WTC11 (cell line): ENCODE measurements at regions not wholly inside any gene's neighbourhood (a gene's known extent, or its start where the extent isn't known, plus 50 kb on each side); places are given as distances from the start of the nearest gene placed in this dataset.
A peak's percentile ranks its signal among the peaks of the same experiment; 100 is the strongest.
"Not testable (repeated sequence)": the region's sequence is repeated elsewhere in the genome, so short reads cannot be mapped to it uniquely, and the experiment has no call there.

Source experiments
- ATAC-seq: fragments of 200-7000 bp; cut with Tn5 transposase; 2 replicates; pipeline ENCODE4 v1.10.0; 2021; ENCODE audit warnings: mild to moderate bottlenecking, moderate library complexity
- CTCF ChIA-PET: fragments of 300-600 bp; sonication (Branson Sonifier 250); formaldehyde crosslinking; loops from one replicate; lab custom pipeline; 2021; ENCODE audit warnings: antibody characterized with exemption; lab: Charles Lee
- POLR2A ChIA-PET: fragments of 350-600 bp; sonication (Branson Sonifier 250); formaldehyde crosslinking; loops from one replicate; lab custom pipeline; 2021; ENCODE audit warnings: antibody characterized with exemption; lab: Charles Lee
- DNase-seq: peaks from one replicate; pipeline ENCODE4 v3.0.0; 2021; ENCODE audit warnings: low spot score
- H3K27ac Mint-ChIP-seq: 2 replicates; pipeline ENCODE4 v1.8.0; 2021; ENCODE audit warnings: mixed read lengths
- H3K27me3 Mint-ChIP-seq: 2 replicates; pipeline ENCODE4 v1.8.0; 2021; ENCODE audit warnings: low read depth, mild to moderate bottlenecking, moderate library complexity, mixed read lengths
- H3K36me3 Mint-ChIP-seq: 2 replicates; pipeline ENCODE4 v1.8.0; 2021; ENCODE audit warnings: mixed read lengths
- H3K4me1 Mint-ChIP-seq: 2 replicates; pipeline ENCODE4 v1.8.0; 2022; ENCODE audit warnings: mixed read lengths
- H3K4me3 Mint-ChIP-seq: 2 replicates; pipeline ENCODE4 v1.8.0; 2021; ENCODE audit warnings: mild to moderate bottlenecking, moderate library complexity, mixed read lengths
- H3K9me3 Mint-ChIP-seq: 2 replicates; pipeline ENCODE4 v1.8.0; 2021; ENCODE audit warnings: mixed read lengths
- EMX1 ChIP-seq: fragments of 250-450 bp; sonication (Bioruptor Pico); IDR thresholded peaks from 2 replicates; pipeline ENCODE4 v1.8.0; 2021; ENCODE audit warnings: mild to moderate bottlenecking
- GTF2I ChIP-seq: fragments of 250-450 bp; sonication (Bioruptor Pico); conservative IDR thresholded peaks from 2 replicates; pipeline ENCODE4 v1.4.0; 2021; ENCODE audit warnings: mild to moderate bottlenecking
- HMGA2 ChIP-seq: fragments of 250-450 bp; sonication (Bioruptor Pico); IDR thresholded peaks from 2 replicates; pipeline ENCODE4 v1.4.0; 2021; ENCODE audit warnings: mild to moderate bottlenecking, moderate library complexity
- NR2C2 ChIP-seq: sonication (generic); formaldehyde crosslinking; IDR thresholded peaks from 2 replicates; pipeline ENCODE4 v1.8.0; 2022; ENCODE audit warnings: mild to moderate bottlenecking, missing genetic modification reagents
- RELA ChIP-seq: sonication (generic); formaldehyde crosslinking; IDR thresholded peaks from 2 replicates; pipeline ENCODE4 v1.8.1; 2022; ENCODE audit warnings: missing genetic modification reagents, mild to moderate bottlenecking, borderline replicate concordance
- SMAD3 ChIP-seq: sonication (generic); formaldehyde crosslinking; IDR thresholded peaks from 2 replicates; pipeline ENCODE4 v1.8.0; 2022; ENCODE audit warnings: missing genetic modification reagents, mild to moderate bottlenecking, borderline replicate concordance
- USF1 ChIP-seq: sonication (generic); formaldehyde crosslinking; IDR thresholded peaks from 2 replicates; pipeline ENCODE4 v1.8.0; 2022; ENCODE audit warnings: mild to moderate bottlenecking, missing genetic modification reagents
- USF2 ChIP-seq: sonication (generic); formaldehyde crosslinking; IDR thresholded peaks from 2 replicates; pipeline ENCODE4 v1.8.1; 2023; ENCODE audit warnings: mild to moderate bottlenecking, missing genetic modification reagents, moderate library complexity
- TF ChIP-seq, protein P1 (sequence below): sonication (generic); formaldehyde crosslinking; IDR thresholded peaks from 2 replicates; pipeline ENCODE4 v1.8.1; 2023; ENCODE audit warnings: mild to moderate bottlenecking, moderate library complexity, missing genetic modification reagents
- TF ChIP-seq, protein P2 (sequence below): sonication (generic); formaldehyde crosslinking; IDR thresholded peaks from 2 replicates; pipeline ENCODE4 v1.8.0; 2023; ENCODE audit warnings: missing genetic modification reagents
- TF ChIP-seq, protein P3 (sequence below): sonication (generic); formaldehyde crosslinking; IDR thresholded peaks from 2 replicates; pipeline ENCODE4 v1.8.1; 2023; ENCODE audit warnings: mild to moderate bottlenecking, missing genetic modification reagents

- CTCF ChIA-PET = no interaction called here
- ATAC-seq (no peak), DNase-seq (no peak)
- Mint-ChIP-seq H3K9me3 (peaks cover 19% of the 10 kb centered on the region), H3K36me3 (no peaks in the 10 kb centered on the region), H3K4me1 (no peaks in the 10 kb centered on the region), H3K4me3 (no peak overlapping the region)
- TF ChIP-seq, protein P1, sequence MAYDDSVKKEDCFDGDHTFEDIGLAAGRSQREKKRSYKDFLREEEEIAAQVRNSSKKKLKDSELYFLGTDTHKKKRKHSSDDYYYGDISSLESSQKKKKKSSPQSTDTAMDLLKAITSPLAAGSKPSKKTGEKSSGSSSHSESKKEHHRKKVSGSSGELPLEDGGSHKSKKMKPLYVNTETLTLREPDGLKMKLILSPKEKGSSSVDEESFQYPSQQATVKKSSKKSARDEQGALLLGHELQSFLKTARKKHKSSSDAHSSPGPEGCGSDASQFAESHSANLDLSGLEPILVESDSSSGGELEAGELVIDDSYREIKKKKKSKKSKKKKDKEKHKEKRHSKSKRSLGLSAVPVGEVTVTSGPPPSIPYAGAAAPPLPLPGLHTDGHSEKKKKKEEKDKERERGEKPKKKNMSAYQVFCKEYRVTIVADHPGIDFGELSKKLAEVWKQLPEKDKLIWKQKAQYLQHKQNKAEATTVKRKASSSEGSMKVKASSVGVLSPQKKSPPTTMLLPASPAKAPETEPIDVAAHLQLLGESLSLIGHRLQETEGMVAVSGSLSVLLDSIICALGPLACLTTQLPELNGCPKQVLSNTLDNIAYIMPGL = no peak
- peak; percentile 93 for TF ChIP-seq HMGA2 (CRISPR knock-in tag)
- TF ChIP-seq, all 79 proteins: peak for 1
- Mint-ChIP-seq H3K27me3 (no peaks in the 10 kb centered on the region; the same call in 1 of the 2 replicates), H3K27ac (no peak overlapping the region)
- POLR2A ChIA-PET = no interaction called here
Measured at GRCh38 chr1:233834609-233835008, 69.9 kb upstream of the SLC35F3 start.

DNA sequence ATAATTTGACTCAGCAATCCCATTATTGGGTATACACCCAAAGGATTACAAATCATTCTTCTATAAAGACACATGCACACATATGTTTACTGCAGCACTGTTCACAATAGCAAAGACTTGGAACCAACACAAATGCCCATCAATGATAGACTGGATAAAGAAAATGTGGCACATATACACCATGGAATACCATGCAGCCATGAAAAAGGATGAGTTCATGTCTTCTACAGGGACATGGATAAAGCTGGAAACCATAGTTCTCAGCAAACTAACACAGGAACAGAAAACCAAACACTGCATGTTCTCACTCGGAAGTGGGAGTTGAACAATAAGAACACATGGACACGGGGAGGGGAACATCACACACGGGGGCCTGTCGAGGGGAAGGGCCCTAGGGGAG is 66.3 kb upstream of the SLC35F3 start:
- H3K4me1 Mint-ChIP-seq, POLR2A ChIA-PET, ATAC-seq, CTCF ChIA-PET, H3K27me3 Mint-ChIP-seq, H3K36me3 Mint-ChIP-seq, DNase-seq, H3K4me3 Mint-ChIP-seq, H3K27ac Mint-ChIP-seq, H3K9me3 Mint-ChIP-seq: not testable (repeated sequence)

DNA sequence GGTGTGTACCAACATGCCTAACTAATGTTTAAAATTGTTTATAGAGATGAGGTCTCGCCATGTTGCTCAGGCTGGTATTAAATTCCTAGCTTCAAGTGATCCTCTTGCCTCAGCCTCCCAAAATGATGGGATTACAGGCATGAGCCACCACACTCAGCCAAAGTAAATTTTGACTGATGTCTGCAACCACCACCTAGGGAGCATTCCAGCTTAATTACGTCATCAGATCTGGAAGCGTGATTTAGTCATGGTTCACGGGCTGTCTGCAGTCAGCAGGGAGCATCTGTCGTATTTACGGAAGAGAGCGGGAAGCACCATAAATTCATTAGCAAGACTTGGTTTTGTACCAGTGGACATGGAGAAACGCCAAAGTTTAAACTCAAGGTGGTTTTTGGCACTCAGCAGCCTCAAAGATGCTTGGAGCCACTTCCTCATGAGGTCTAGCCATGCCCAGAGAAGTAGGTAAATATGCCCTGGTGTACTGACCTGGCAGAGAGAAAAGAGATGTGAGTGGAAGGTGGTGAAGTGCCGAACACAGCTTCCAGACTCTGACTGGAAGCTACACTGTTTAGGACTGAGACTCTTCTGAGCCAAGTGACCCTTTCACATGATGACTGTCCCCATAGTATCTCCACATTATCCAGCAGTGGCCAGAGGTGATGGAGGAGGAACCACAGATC is 60.8 kb upstream of the SLC35F3 start:
- Mint-ChIP-seq H3K36me3 (no peaks in the 10 kb centered on the region), H3K9me3 (peaks cover 7% of the 10 kb centered on the region), H3K4me3 (no peak overlapping the region), H3K27ac (no peak overlapping the region), H3K4me1 (no peaks in the 10 kb centered on the region), H3K27me3 (no peaks in the 10 kb centered on the region)
- DNase-seq (no peak), ATAC-seq (no peak)
- TF ChIP-seq RELA (CRISPR knock-in tag) = no peak
- no peak for TF ChIP-seq NR2C2
- TF ChIP-seq USF1 (CRISPR knock-in tag) = no peak
- TF ChIP-seq GTF2I = no peak
- TF ChIP-seq, protein P2, sequence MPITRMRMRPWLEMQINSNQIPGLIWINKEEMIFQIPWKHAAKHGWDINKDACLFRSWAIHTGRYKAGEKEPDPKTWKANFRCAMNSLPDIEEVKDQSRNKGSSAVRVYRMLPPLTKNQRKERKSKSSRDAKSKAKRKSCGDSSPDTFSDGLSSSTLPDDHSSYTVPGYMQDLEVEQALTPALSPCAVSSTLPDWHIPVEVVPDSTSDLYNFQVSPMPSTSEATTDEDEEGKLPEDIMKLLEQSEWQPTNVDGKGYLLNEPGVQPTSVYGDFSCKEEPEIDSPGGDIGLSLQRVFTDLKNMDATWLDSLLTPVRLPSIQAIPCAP (CRISPR knock-in tag) = no peak
- TF ChIP-seq SMAD3 (CRISPR knock-in tag) = no peak
- CTCF ChIA-PET = interaction anchor here (1.5 kb wide), 1 partner anchor 61 kb away, joined by 4 read pairs; the partner anchor contains the start of gene SLC35F3
- POLR2A ChIA-PET = no interaction called here

- no peaks in the 10 kb centered on the region for H3K27me3 Mint-ChIP-seq
- DNase-seq = no peak
- H3K4me1 Mint-ChIP-seq = no peaks in the 10 kb centered on the region
- ChIA-PET POLR2A (no interaction called here), CTCF (no interaction called here)
- no peak for ATAC-seq
- TF ChIP-seq, protein P3, sequence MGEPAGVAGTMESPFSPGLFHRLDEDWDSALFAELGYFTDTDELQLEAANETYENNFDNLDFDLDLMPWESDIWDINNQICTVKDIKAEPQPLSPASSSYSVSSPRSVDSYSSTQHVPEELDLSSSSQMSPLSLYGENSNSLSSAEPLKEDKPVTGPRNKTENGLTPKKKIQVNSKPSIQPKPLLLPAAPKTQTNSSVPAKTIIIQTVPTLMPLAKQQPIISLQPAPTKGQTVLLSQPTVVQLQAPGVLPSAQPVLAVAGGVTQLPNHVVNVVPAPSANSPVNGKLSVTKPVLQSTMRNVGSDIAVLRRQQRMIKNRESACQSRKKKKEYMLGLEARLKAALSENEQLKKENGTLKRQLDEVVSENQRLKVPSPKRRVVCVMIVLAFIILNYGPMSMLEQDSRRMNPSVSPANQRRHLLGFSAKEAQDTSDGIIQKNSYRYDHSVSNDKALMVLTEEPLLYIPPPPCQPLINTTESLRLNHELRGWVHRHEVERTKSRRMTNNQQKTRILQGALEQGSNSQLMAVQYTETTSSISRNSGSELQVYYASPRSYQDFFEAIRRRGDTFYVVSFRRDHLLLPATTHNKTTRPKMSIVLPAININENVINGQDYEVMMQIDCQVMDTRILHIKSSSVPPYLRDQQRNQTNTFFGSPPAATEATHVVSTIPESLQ (CRISPR knock-in tag) = no peak
- TF ChIP-seq USF2 (CRISPR knock-in tag) (no peak), GTF2I (no peak), EMX1 (CRISPR knock-in tag) (no peak)
- H3K27ac Mint-ChIP-seq = no peak overlapping the region
- H3K36me3 Mint-ChIP-seq = no peaks in the 10 kb centered on the region
- H3K9me3 Mint-ChIP-seq = peaks cover 11% of the 10 kb centered on the region
- no peak overlapping the region for H3K4me3 Mint-ChIP-seq
Measured at GRCh38 chr1:233844275-233844674, 60.2 kb upstream of the SLC35F3 start.
